OCI-LY7 (cell line): ENCODE measurements at regions not wholly inside any gene's neighbourhood (a gene's known extent, or its start where the extent isn't known, plus 50 kb on each side); places are given as distances from the start of the nearest gene placed in this dataset.
"Not testable (repeated sequence)": the region's sequence is repeated elsewhere in the genome, so short reads cannot be mapped to it uniquely, and the experiment has no call there.

Experiments
- BruUV-seq: library from RNA; stranded (reverse); fragments of 400-500 nt; replicated peaks from 2 replicates; lab custom pipeline; 2021; lab: Mats Ljungman, UMichigan
- CTCF ChIA-PET: fragments of 300-600 bp; sonication (Branson Sonifier 250); formaldehyde crosslinking; loops from one replicate; lab custom pipeline; 2022; ENCODE audit warnings: antibody characterized with exemption; ENCODE audit not compliant: unreplicated experiment; lab: Charles Lee
- POLR2A ChIA-PET: fragments of 300-600 bp; sonication (Branson Sonifier 250); formaldehyde crosslinking; loops from one replicate; lab custom pipeline; 2022; ENCODE audit warnings: antibody characterized with exemption; lab: Charles Lee
- DNase-seq: peaks from one replicate; pipeline ENCODE4 v3.0.0-alpha.2; 2015; ENCODE audit warnings: low spot score
- H2AFZ ChIP-seq: fragments of 200-600 bp; sonication (generic), shearing (Covaris generic); 2 replicates; pipeline ENCODE4 v1.6.1; 2014; ENCODE audit warnings: mild to moderate bottlenecking, antibody characterized with exemption, low read length, moderate library complexity
- H3K27ac ChIP-seq: fragments of 200-600 bp; sonication (generic); 2 replicates; pipeline ENCODE4 v1.5.1; 2014; ENCODE audit warnings: mixed run types, low read depth, mild to moderate bottlenecking, moderate library complexity, low read length, inconsistent platforms; ENCODE audit not compliant: poor library complexity, severe bottlenecking
- H3K36me3 ChIP-seq: fragments of 200-600 bp; sonication (generic); 2 replicates; pipeline ENCODE4 v1.6.1; 2014; ENCODE audit warnings: mild to moderate bottlenecking, antibody characterized with exemption, low read length, moderate library complexity, mixed read lengths; ENCODE audit not compliant: insufficient read depth
- H3K4me1 ChIP-seq: fragments of 200-600 bp; sonication (generic); 2 replicates; pipeline ENCODE4 v1.5.1; 2014; ENCODE audit warnings: mild to moderate bottlenecking, low read length; ENCODE audit not compliant: insufficient read depth, poor library complexity, severe bottlenecking
- H3K4me2 ChIP-seq: fragments of 200-600 bp; sonication (generic); 2 replicates; pipeline ENCODE4 v1.6.1; 2014; ENCODE audit warnings: mild to moderate bottlenecking, low read length
- H3K4me3 ChIP-seq: fragments of 200-600 bp; sonication (generic); 2 replicates; pipeline ENCODE4 v1.5.1; 2014; ENCODE audit warnings: mild to moderate bottlenecking, low read depth, low read length; ENCODE audit not compliant: poor library complexity, severe bottlenecking
- H3K79me2 ChIP-seq: fragments of 200-600 bp; sonication (generic); 2 replicates; pipeline ENCODE4 v1.6.1; 2016; ENCODE audit warnings: low read depth, mild to moderate bottlenecking, low read length, moderate library complexity, mixed read lengths; ENCODE audit not compliant: insufficient read depth
- H3K9me2 ChIP-seq: fragments of 200-600 bp; sonication (generic); 2 replicates; pipeline ENCODE4 v1.6.1; 2016; ENCODE audit warnings: mild to moderate bottlenecking, low read length, mixed read lengths; ENCODE audit not compliant: insufficient read depth
- H3K9me3 ChIP-seq: fragments of 200-600 bp; sonication (generic); 2 replicates; pipeline ENCODE4 v1.6.1; 2014; ENCODE audit warnings: mild to moderate bottlenecking, mixed run types, low read length, mixed read lengths
- H4K20me1 ChIP-seq: fragments of 200-600 bp; sonication (generic); 2 replicates; pipeline ENCODE4 v1.6.1; 2014; ENCODE audit warnings: mild to moderate bottlenecking, antibody characterized with exemption, low read length, moderate library complexity, mixed read lengths; ENCODE audit not compliant: insufficient read depth
- EZH2phosphoT487 ChIP-seq: fragments of 200-600 bp; sonication (generic); IDR thresholded peaks from 2 replicates; pipeline ENCODE4 v1.6.1; 2018; ENCODE audit warnings: low read depth, borderline replicate concordance, mild to moderate bottlenecking, mixed run types, antibody characterized with exemption, low read length, moderate library complexity, mixed read lengths
- intact Hi-C: fragments of 100-400 bp; cut with micrococcal nuclease; formaldehyde crosslinking; loops from one replicate; pipeline ENCODE4 v1.10.0; 2022; ENCODE audit not compliant: unreplicated experiment
- TF ChIP-seq, protein P1 (sequence below): fragments of 200-600 bp; sonication (generic); conservative IDR thresholded peaks from 2 replicates; pipeline ENCODE4 v1.5.1; 2014; ENCODE audit warnings: mild to moderate bottlenecking, antibody characterized with exemption, low read length, moderate library complexity, mixed read lengths

- POLR2A ChIA-PET, result interaction anchor here (0.6 kb wide), 1 partner anchor 65 kb away, joined by 4 read pairs; no protein-coding TSS in a partner anchor
- CTCF ChIA-PET, BruUV-seq: not testable (repeated sequence)
Measured at GRCh38 chr20:41727681-41728080, 109.5 kb upstream of the CHD6 start.

GRCh38 chr20:41726727-41727126 lies 108.5 kb upstream of the CHD6 start:
- H3K79me2 ChIP-seq, result no peaks in the 10 kb centered on the region
- no TSS peak for BruUV-seq
- CTCF ChIA-PET, result no interaction called here
- TF ChIP-seq, protein P1, sequence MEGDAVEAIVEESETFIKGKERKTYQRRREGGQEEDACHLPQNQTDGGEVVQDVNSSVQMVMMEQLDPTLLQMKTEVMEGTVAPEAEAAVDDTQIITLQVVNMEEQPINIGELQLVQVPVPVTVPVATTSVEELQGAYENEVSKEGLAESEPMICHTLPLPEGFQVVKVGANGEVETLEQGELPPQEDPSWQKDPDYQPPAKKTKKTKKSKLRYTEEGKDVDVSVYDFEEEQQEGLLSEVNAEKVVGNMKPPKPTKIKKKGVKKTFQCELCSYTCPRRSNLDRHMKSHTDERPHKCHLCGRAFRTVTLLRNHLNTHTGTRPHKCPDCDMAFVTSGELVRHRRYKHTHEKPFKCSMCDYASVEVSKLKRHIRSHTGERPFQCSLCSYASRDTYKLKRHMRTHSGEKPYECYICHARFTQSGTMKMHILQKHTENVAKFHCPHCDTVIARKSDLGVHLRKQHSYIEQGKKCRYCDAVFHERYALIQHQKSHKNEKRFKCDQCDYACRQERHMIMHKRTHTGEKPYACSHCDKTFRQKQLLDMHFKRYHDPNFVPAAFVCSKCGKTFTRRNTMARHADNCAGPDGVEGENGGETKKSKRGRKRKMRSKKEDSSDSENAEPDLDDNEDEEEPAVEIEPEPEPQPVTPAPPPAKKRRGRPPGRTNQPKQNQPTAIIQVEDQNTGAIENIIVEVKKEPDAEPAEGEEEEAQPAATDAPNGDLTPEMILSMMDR, result no peak
- no peak for TF ChIP-seq EZH2phosphoT487
- no peak for DNase-seq
- no peaks in the 10 kb centered on the region for H3K36me3 ChIP-seq
- no peak overlapping the region for H3K4me3 ChIP-seq
- intact Hi-C loops, result no loop called here
- H4K20me1 ChIP-seq, result no peaks in the 10 kb centered on the region
- H2AFZ ChIP-seq, result no peak overlapping the region
- POLR2A ChIA-PET, result no interaction called here
- H3K9me3 ChIP-seq, result no peaks in the 10 kb centered on the region
- no peaks in the 10 kb centered on the region for H3K9me2 ChIP-seq
- H3K4me2 ChIP-seq, result no peak overlapping the region
- no peak overlapping the region for H3K27ac ChIP-seq
- H3K4me1 ChIP-seq, result no peaks in the 10 kb centered on the region

More at GRCh38 chr20:41727681-41728080, 109.5 kb upstream of the CHD6 start:
- H3K36me3 ChIP-seq, H3K4me3 ChIP-seq, H3K79me2 ChIP-seq, intact Hi-C loops, H3K9me3 ChIP-seq, H3K9me2 ChIP-seq, H3K27ac ChIP-seq, H3K4me2 ChIP-seq, H2AFZ ChIP-seq, H3K4me1 ChIP-seq, H4K20me1 ChIP-seq, DNase-seq: not testable (repeated sequence)

- ChIA-PET POLR2A (no interaction called here), CTCF (no interaction called here)
- no TSS peak for BruUV-seq
- Histone ChIP-seq H3K36me3 (no peaks in the 10 kb centered on the region), H2AFZ (no peak overlapping the region), H3K79me2 (no peaks in the 10 kb centered on the region), H3K9me2 (no peaks in the 10 kb centered on the region), H3K27ac (no peak overlapping the region), H3K4me2 (no peak overlapping the region), H4K20me1 (no peaks in the 10 kb centered on the region), H3K4me1 (no peaks in the 10 kb centered on the region), H3K4me3 (no peak overlapping the region), H3K9me3 (no peaks in the 10 kb centered on the region)
- TF ChIP-seq, protein P1, result no peak
- TF ChIP-seq EZH2phosphoT487, result no peak
- DNase-seq, result no peak
- intact Hi-C loops, result no loop called here
Measured at GRCh38 chr20:41719151-41719550, 101.0 kb upstream of the CHD6 start.
